ENCODE measurements at regions not wholly inside any gene's neighbourhood (a gene's known extent, or its start where the extent isn't known, plus 50 kb on each side); places are given as distances from the start of the nearest gene placed in this dataset.
A peak's percentile ranks its signal among the peaks of the same experiment; 100 is the strongest.

DNA sequence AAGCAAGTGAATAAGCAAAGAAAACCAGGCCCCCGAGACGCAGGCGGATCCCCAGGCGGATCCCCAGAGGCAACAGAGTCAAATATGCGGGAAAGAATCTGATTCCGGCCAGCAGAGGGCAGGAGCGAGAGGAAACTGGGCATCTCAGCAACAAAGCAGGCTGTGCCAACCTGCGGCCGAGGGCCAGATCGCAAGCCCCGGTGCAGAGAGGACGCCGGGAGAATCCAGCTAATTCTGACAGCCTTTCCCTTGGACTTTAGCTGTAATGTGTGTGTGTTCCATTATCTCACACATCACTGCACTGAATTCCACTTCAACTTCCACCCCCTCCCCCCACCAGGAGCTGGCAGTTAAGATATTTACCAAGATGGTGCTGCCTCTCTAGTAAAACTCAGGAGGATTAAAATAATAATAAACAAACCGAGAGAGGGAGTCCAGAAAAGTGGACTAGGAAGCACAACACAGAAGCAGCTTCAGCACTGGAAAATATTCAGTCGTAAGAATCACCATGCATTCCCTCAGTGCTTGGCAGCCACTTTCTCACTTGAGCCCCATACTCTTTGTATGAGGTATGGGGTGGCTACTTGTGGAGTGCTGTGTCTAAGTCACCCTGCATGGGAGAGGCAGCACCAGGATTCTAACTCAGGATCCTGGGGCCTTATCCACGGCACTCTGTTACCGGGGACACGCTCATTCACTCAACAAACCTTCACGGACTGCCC, 66.2 kb upstream of the SNX9 start (continued):
- peak; percentile 81 for TF ChIP-seq CTBP1 (IDR thresholded peaks at IDR 0.05; ENCODE audit: borderline replicate concordance)
- peak; percentile 71 for TF ChIP-seq MTA3 (IDR thresholded peaks at IDR 0.05; ENCODE audit: borderline replicate concordance)
- 0 out of 2 replicates have a peak, but pooled peaks have one; percentile 39 for TF ChIP-seq ZNF232 (CRISPR knock-in tag; IDR thresholded peaks at IDR 0.05)
- 0 out of 2 replicates have a peak, but pooled peaks have one; percentile 15 for TF ChIP-seq BHLHE40 (IDR thresholded peaks at IDR 0.05; ENCODE audit: low read length)
- 0 out of 2 replicates have a peak, but pooled peaks have one; percentile 23 for TF ChIP-seq LEF1 (IDR thresholded peaks at IDR 0.05)
- TF ChIP-seq ZC3H8 (IDR thresholded peaks at IDR 0.05), result 0 out of 2 replicates have a peak, but pooled peaks have one; percentile 9
- no peak for TF ChIP-seq HMG20A (CRISPR knock-in tag; conservative IDR thresholded peaks at IDR 0.05)
- peak; percentile 26 for TF ChIP-seq TBP (optimal IDR thresholded peaks at IDR 0.05; ENCODE audit: low read depth, low read length)
- TF ChIP-seq POLR2A (conservative IDR thresholded peaks at IDR 0.05), result no peak
- TF ChIP-seq YBX1 (IDR thresholded peaks at IDR 0.05), result no peak
- TF ChIP-seq SMARCA4 (IDR thresholded peaks at IDR 0.05), result peak; percentile 27; the same call in 1 of the 2 replicates
- TF ChIP-seq CBX3 (IDR thresholded peaks at IDR 0.05; ENCODE audit: borderline replicate concordance in 1 of 2, low read length in 2 of 2), result peak in 1 of 2 experiments; percentile 45; a peak in 1 of 3 replicates
- peak; percentile 49 for TF ChIP-seq FOSL1 (tag; conservative IDR thresholded peaks at IDR 0.05)
- peak in 1 of 2 experiments; percentile 35; a peak in 1 of 4 replicates for TF ChIP-seq FOXK2 (conservative IDR thresholded peaks at IDR 0.05 in 1 of 2, IDR thresholded peaks at IDR 0.05 in 1 of 2; ENCODE audit: low read depth in 2 of 2)
- peak; percentile 84; the same call in 1 of the 2 replicates for TF ChIP-seq XRCC5 (IDR thresholded peaks at IDR 0.05; ENCODE audit: low read depth, low read length)
- 0 out of 2 replicates have a peak, but pooled peaks have one; percentile 33 for TF ChIP-seq MECOM (CRISPR knock-in tag; IDR thresholded peaks at IDR 0.05)
- TF ChIP-seq PHB2 (IDR thresholded peaks at IDR 0.05; ENCODE audit: low read depth), result no peak
- TF ChIP-seq CEBPZ (IDR thresholded peaks at IDR 0.05; ENCODE audit: borderline replicate concordance, low read depth, low read length), result no peak
- peak; percentile 33; the same call in 1 of the 2 replicates for TF ChIP-seq ZNF263 (CRISPR knock-in tag; IDR thresholded peaks at IDR 0.05; ENCODE audit: borderline replicate concordance)
- no peak for TF ChIP-seq ZNF134 (CRISPR knock-in tag; conservative IDR thresholded peaks at IDR 0.05)
- TF ChIP-seq NR1H2 (CRISPR knock-in tag; IDR thresholded peaks at IDR 0.05), result 0 out of 2 replicates have a peak, but pooled peaks have one; percentile 74
- TF ChIP-seq MXD1 (CRISPR knock-in tag; IDR thresholded peaks at IDR 0.05; ENCODE audit: borderline replicate concordance, poor library complexity, severe bottlenecking), result no peak
- peak; percentile 11; the same call in 1 of the 2 replicates for TF ChIP-seq TCF3 (CRISPR knock-in tag; IDR thresholded peaks at IDR 0.05)

Data from K562 (cell line).